ENCODE measurements at regions not wholly inside any gene's neighbourhood (a gene's known extent, or its start where the extent isn't known, plus 50 kb on each side); places are given as distances from the start of the nearest gene placed in this dataset.

- Histone ChIP-seq H3K27me3 (no peaks in the 10 kb centered on the region), H3K27ac (no peak overlapping the region), H3K36me3 (no peaks in the 10 kb centered on the region), H3K9me3 (no peaks in the 10 kb centered on the region), H3K4me3 (no peak overlapping the region), H3K4me1 (no peaks in the 10 kb centered on the region)
- TF ChIP-seq POLR2A (IDR thresholded peaks at IDR 0.05) (no peak), CTCF (IDR thresholded peaks at IDR 0.05) (no peak), EP300 (IDR thresholded peaks at IDR 0.05) (no peak)
- 89 to 90% methylated on average over 8 of the region's 8 CpGs for WGBS, 2 donors
- DNase-seq (ENCODE audit: low spot score in 2 of 2) = no peak
These were observed 91.4 kb upstream of the DYNLRB2 start for GRCh38 chr16:80449392-80449791.

- H3K27me3 ChIP-seq = no peaks in the 10 kb centered on the region
- H3K36me3 ChIP-seq = no peaks in the 10 kb centered on the region
- no peaks in the 10 kb centered on the region for H3K9me3 ChIP-seq
- H3K4me3 ChIP-seq = no peak overlapping the region
- TF ChIP-seq POLR2A (IDR thresholded peaks at IDR 0.05) (no peak), EP300 (IDR thresholded peaks at IDR 0.05) (no peak), CTCF (IDR thresholded peaks at IDR 0.05) (no peak)
- no peak overlapping the region for H3K27ac ChIP-seq
- no peak for DNase-seq (ENCODE audit: low spot score in 2 of 2)
- 64 to 74% methylated on average over 5 of the region's 5 CpGs for WGBS, 2 donors
- no peaks in the 10 kb centered on the region for H3K4me1 ChIP-seq
These were observed 93.6 kb upstream of the DYNLRB2 start for GRCh38 chr16:80447241-80447640.

- peaks cover 0 to 4% (median 0%) of the 10 kb centered on the region in 4 donors for H3K4me1 ChIP-seq
- no peak overlapping the region for H3K4me3 ChIP-seq
- no peak for TF ChIP-seq POLR2A (IDR thresholded peaks at IDR 0.05)
- no peak for TF ChIP-seq EP300 (IDR thresholded peaks at IDR 0.05)
- DNase-seq (ENCODE audit: low spot score in 2 of 2) = no peak
- 48 to 60% methylated on average over 5 of the region's 5 CpGs for WGBS, 2 donors
- no peaks in the 10 kb centered on the region for H3K9me3 ChIP-seq
- no peak overlapping the region for H3K27ac ChIP-seq
- H3K36me3 ChIP-seq = no peaks in the 10 kb centered on the region
- H3K27me3 ChIP-seq = no peaks in the 10 kb centered on the region
These were observed 98.0 kb upstream of the DYNLRB2 start for GRCh38 chr16:80442779-80443178.

GRCh38 chr16:80441935-80442334 is 98.9 kb upstream of the DYNLRB2 start:
- TF ChIP-seq CTCF (IDR thresholded peaks at IDR 0.05) (no peak), POLR2A (IDR thresholded peaks at IDR 0.05) (no peak), EP300 (IDR thresholded peaks at IDR 0.05) (no peak)
- 75 to 78% methylated on average over 1 of the region's 1 CpG for WGBS, 2 donors

GRCh38 chr16:80440667-80441066 is 100.1 kb upstream of the DYNLRB2 start:
- H3K36me3 ChIP-seq = no peaks in the 10 kb centered on the region
- no peak for DNase-seq (ENCODE audit: low spot score in 2 of 2)
- peaks cover 0 to 4% (median 0%) of the 10 kb centered on the region in 4 donors for H3K4me1 ChIP-seq
- H3K27me3 ChIP-seq = no peaks in the 10 kb centered on the region
- no peak overlapping the region for H3K27ac ChIP-seq
- TF ChIP-seq CTCF (IDR thresholded peaks at IDR 0.05) = no peak
- TF ChIP-seq EP300 (IDR thresholded peaks at IDR 0.05) = no peak
- no peak for TF ChIP-seq POLR2A (IDR thresholded peaks at IDR 0.05)
- no peak overlapping the region for H3K4me3 ChIP-seq
- no peaks in the 10 kb centered on the region for H3K9me3 ChIP-seq
- WGBS, 2 donors = 45 to 56% methylated on average over 2 of the region's 2 CpGs

More at GRCh38 chr16:80441935-80442334, 98.9 kb upstream of the DYNLRB2 start:
- no peak overlapping the region for H3K27ac ChIP-seq
- no peaks in the 10 kb centered on the region for H3K27me3 ChIP-seq
- H3K36me3 ChIP-seq = no peaks in the 10 kb centered on the region
- H3K4me1 ChIP-seq = peaks cover 0 to 4% (median 0%) of the 10 kb centered on the region in 4 donors
- DNase-seq (ENCODE audit: low spot score in 2 of 2) = no peak
- H3K9me3 ChIP-seq = no peaks in the 10 kb centered on the region
- no peak overlapping the region for H3K4me3 ChIP-seq

- H3K36me3 ChIP-seq = no peaks in the 10 kb centered on the region
- H3K27ac ChIP-seq = no peak overlapping the region
- no peak for DNase-seq (ENCODE audit: low spot score in 2 of 2)
- peaks cover 0 to 4% (median 0%) of the 10 kb centered on the region in 4 donors for H3K4me1 ChIP-seq
- WGBS, 2 donors = 86 to 98% methylated on average over 2 of the region's 2 CpGs
- H3K4me3 ChIP-seq = no peak overlapping the region
- no peaks in the 10 kb centered on the region for H3K9me3 ChIP-seq
- TF ChIP-seq CTCF (IDR thresholded peaks at IDR 0.05) (no peak), EP300 (IDR thresholded peaks at IDR 0.05) (no peak), POLR2A (IDR thresholded peaks at IDR 0.05) (no peak)
- H3K27me3 ChIP-seq = no peaks in the 10 kb centered on the region
These were observed 103.1 kb upstream of the DYNLRB2 start for GRCh38 chr16:80437707-80438106.
